HepG2 (cell line): ENCODE measurements at regions not wholly inside any gene's neighbourhood (a gene's known extent, or its start where the extent isn't known, plus 50 kb on each side); places are given as distances from the start of the nearest gene placed in this dataset.

Experiments
- ATAC-seq: fragments of 200-7000 bp; cut with Tn5 transposase; 3 replicates; pipeline ENCODE4 v1.9.1; 2020; ENCODE audit warnings: mild to moderate bottlenecking, moderate library complexity
- BruUV-seq: library from RNA; stranded (reverse); fragments of 400-500 nt; replicated peaks from 2 replicates; lab custom pipeline; 2021; lab: Mats Ljungman, UMichigan
- CTCF ChIA-PET: fragments of 300-600 bp; formaldehyde crosslinking; extraction: SDS; loops from one replicate; lab custom pipeline; 2021; ENCODE audit warnings: low total read pairs, inconsistent platforms, low intra/inter-chr PET ratio; lab: Yijun Ruan, JAX
- POLR2A ChIA-PET: fragments of 350-600 bp; sonication (Branson Sonifier 250); formaldehyde crosslinking; loops from one replicate; lab custom pipeline; 2020; ENCODE audit warnings: antibody characterized with exemption, inconsistent platforms; lab: Yijun Ruan, JAX
- DNase-seq: peaks from one replicate; pipeline ENCODE4 v3.0.0-alpha.2; 2015; ENCODE audit warnings: low spot score
- FAIRE-seq: peaks from 3 replicates; lab custom pipeline; 2011; peaks lifted over from hg19 to GRCh38; lab: Jason Lieb, UNC
- H2AFZ ChIP-seq: one replicate; pipeline ENCODE4 v1.6.1; 2011; ENCODE audit warnings: low read length, inconsistent platforms
- H3K27ac ChIP-seq: fragments of 300-600 bp; 3 replicates; pipeline ENCODE4 v1.8.0; 2011; ENCODE audit warnings: mixed run types, mild to moderate bottlenecking, mixed read lengths, low read length, inconsistent platforms; ENCODE audit not compliant: insufficient read depth; ENCODE audit errors: extremely low read length
- H3K27me3 ChIP-seq, 2 experiments: fragments of 200-600 bp in 1 of 2; 2 replicates in 1 of 2; 3 replicates in 1 of 2; pipeline versions ENCODE4 v1.6.0 to v1.8.0; 2011; ENCODE audit warnings: low read length in 2 of 2, mild to moderate bottlenecking in 2 of 2, moderate library complexity in 2 of 2, inconsistent platforms in 1 of 2; ENCODE audit not compliant: insufficient read depth in 2 of 2, control insufficient read depth in 1 of 2
- H3K36me3 ChIP-seq, 2 experiments: fragments of 200-600 bp in 1 of 2; replicated peaks in 1 of 2; 2 replicates in 1 of 2; 3 replicates in 1 of 2; pipeline versions ENCODE4 v1.5.1 to v1.8.0; 2011; ENCODE audit warnings: low read length in 2 of 2, inconsistent platforms in 1 of 2; ENCODE audit not compliant: insufficient read depth in 2 of 2, control insufficient read depth in 1 of 2
- H3K4me1 ChIP-seq: 2 replicates; pipeline ENCODE4 v1.5.1; 2012; ENCODE audit warnings: low read length, inconsistent platforms; ENCODE audit not compliant: insufficient read depth
- H3K4me2 ChIP-seq: 2 replicates; pipeline ENCODE4 v1.6.0; 2011; ENCODE audit warnings: low read depth, low read length, inconsistent platforms
- H3K4me3 ChIP-seq, 3 experiments: fragments of 200-600 bp in 1 of 3; sonication (generic), shearing (Covaris generic) in 1 of 3; replicated peaks in 1 of 3; 2 replicates each; pipeline ENCODE4 v1.5.1; 2011 to 2016; ENCODE audit warnings: low read length in 3 of 3, inconsistent platforms in 2 of 3, low read depth in 2 of 3, mild to moderate bottlenecking in 2 of 3, control low read depth in 1 of 3, mixed read lengths in 1 of 3; ENCODE audit not compliant: insufficient read depth in 1 of 3
- H3K79me2 ChIP-seq: one replicate; pipeline ENCODE4 v1.6.1; 2011; ENCODE audit warnings: low read length, inconsistent platforms; ENCODE audit not compliant: insufficient read depth
- H3K9ac ChIP-seq: 2 replicates; pipeline ENCODE4 v1.6.0; 2011; ENCODE audit warnings: mild to moderate bottlenecking, low read depth, low read length, inconsistent platforms; ENCODE audit not compliant: insufficient read depth
- H3K9me3 ChIP-seq: 2 replicates; pipeline ENCODE4 v1.5.1; 2012; ENCODE audit warnings: mild to moderate bottlenecking, low read length
- H4K20me1 ChIP-seq: 2 replicates; pipeline ENCODE4 v1.6.0; 2011; ENCODE audit warnings: inconsistent platforms, mild to moderate bottlenecking, low read length, moderate library complexity; ENCODE audit not compliant: insufficient read depth
- FOXP4 ChIP-seq: sonication (generic); formaldehyde crosslinking; IDR thresholded peaks from 2 replicates; pipeline ENCODE4 v1.4.0; 2020; ENCODE audit warnings: missing genetic modification reagents
- HIC2 ChIP-seq: sonication (generic); formaldehyde crosslinking; IDR thresholded peaks from 2 replicates; pipeline ENCODE4 v1.9.0; 2022; ENCODE audit warnings: low read depth, missing genetic modification reagents
- IKZF4 ChIP-seq: sonication (generic); formaldehyde crosslinking; IDR thresholded peaks from 2 replicates; pipeline ENCODE4 v1.5.1; 2020; ENCODE audit warnings: borderline replicate concordance, mild to moderate bottlenecking, low read depth, missing genetic modification reagents; ENCODE audit errors: not compliant biosample characterization
- KMT2A ChIP-seq: sonication (generic); formaldehyde crosslinking; IDR thresholded peaks from 2 replicates; pipeline ENCODE4 v1.4.0; 2020; ENCODE audit warnings: missing genetic modification reagents
- MIER2 ChIP-seq: IDR thresholded peaks from 2 replicates; pipeline ENCODE4 v1.6.1; 2016; ENCODE audit warnings: missing biosample characterization, missing genetic modification reagents
- NR2F2 ChIP-seq: IDR thresholded peaks from 2 replicates; pipeline ENCODE4 v1.6.1; 2012; ENCODE audit warnings: low read depth, inconsistent platforms, borderline replicate concordance
- PHF5A ChIP-seq: IDR thresholded peaks from one replicate; pipeline ENCODE4 v1.6.1; 2018; ENCODE audit warnings: low read depth, missing genetic modification reagents; ENCODE audit not compliant: unreplicated experiment
- POLR2AphosphoS5 ChIP-seq: IDR thresholded peaks from 2 replicates; pipeline ENCODE4 v1.6.1; 2012; ENCODE audit warnings: low read depth, low read length
- SNAPC4 ChIP-seq: sonication (generic); formaldehyde crosslinking; IDR thresholded peaks from 2 replicates; pipeline ENCODE4 v1.4.0; 2020; ENCODE audit warnings: mild to moderate bottlenecking, missing genetic modification reagents
- SP140L ChIP-seq: sonication (generic); formaldehyde crosslinking; IDR thresholded peaks from 2 replicates; pipeline ENCODE4 v1.4.0; 2020; ENCODE audit warnings: missing genetic modification reagents, borderline replicate concordance
- ZFP36L2 ChIP-seq: sonication (generic); formaldehyde crosslinking; IDR thresholded peaks from 2 replicates; pipeline ENCODE4 v1.4.0; 2020; ENCODE audit warnings: missing genetic modification reagents
- ZNF264 ChIP-seq: sonication (generic); formaldehyde crosslinking; IDR thresholded peaks from 2 replicates; pipeline ENCODE4 v1.4.0; 2020; ENCODE audit warnings: missing genetic modification reagents
- ZNF446 ChIP-seq: sonication (generic); formaldehyde crosslinking; IDR thresholded peaks from 2 replicates; pipeline ENCODE4 v1.5.0; 2020; ENCODE audit warnings: mild to moderate bottlenecking, missing genetic modification reagents
- ZNF629 ChIP-seq: sonication (generic); formaldehyde crosslinking; conservative IDR thresholded peaks from 2 replicates; pipeline ENCODE4 v1.5.0; 2020; ENCODE audit warnings: missing genetic modification reagents
- ZSCAN22 ChIP-seq: sonication (generic); formaldehyde crosslinking; IDR thresholded peaks from 2 replicates; pipeline ENCODE4 v1.4.0; 2020; ENCODE audit warnings: mild to moderate bottlenecking, missing genetic modification reagents
- WGBS: methylation state at CpG from one replicate; pipeline ENCODE4 v1.1.6; 2017; ENCODE audit warnings: low lambda C conversion rate; 5-methylcytosine and 5-hydroxymethylcytosine counted together
- in situ Hi-C: cut with HindIII; loops from 2 replicates; pipeline ENCODE4 v1.10.0; 2017; ENCODE audit warnings: low pct_unique_long_range_greater_than_20kb; ENCODE audit not compliant: extremely low pct_ligation_motif_present
- intact Hi-C: fragments of 100-400 bp; cut with micrococcal nuclease; formaldehyde crosslinking; loops from one replicate; pipeline ENCODE4 v1.10.0; 2022; ENCODE audit not compliant: unreplicated experiment

GRCh38 chr12:115657081-115658013, 620.1 kb downstream of the MED13L start (continued):
- no peak for TF ChIP-seq ZFP36L2 (CRISPR knock-in tag)
- TF ChIP-seq SP140L (CRISPR knock-in tag): no peak
- TF ChIP-seq ZSCAN22 (CRISPR knock-in tag): no peak
- no peak for TF ChIP-seq PHF5A (CRISPR knock-in tag)
- TF ChIP-seq FOXP4 (CRISPR knock-in tag): no peak
- TF ChIP-seq IKZF4 (CRISPR knock-in tag): no peak
- no peak for TF ChIP-seq MIER2 (CRISPR knock-in tag)

GRCh38 chr12:115650026-115650425, 627.5 kb downstream of the MED13L start:
- H3K27me3 ChIP-seq: peaks cover 2 to 4% of the 10 kb centered on the region in 2 experiments; a peak in 3 of 5 replicates
- H3K9ac ChIP-seq: no peak overlapping the region
- H3K4me2 ChIP-seq: no peak overlapping the region
- intact Hi-C loops: no loop called here
- POLR2A ChIA-PET: no interaction called here
- in situ Hi-C loops: no loop called here
- H3K79me2 ChIP-seq: no peaks in the 10 kb centered on the region
- no peak for ATAC-seq
- CTCF ChIA-PET: no interaction called here
- 19% methylated on average over 10 of the region's 10 CpGs for WGBS
- H3K4me1 ChIP-seq: peaks cover 24% of the 10 kb centered on the region
- no peak overlapping the region for H2AFZ ChIP-seq
- H4K20me1 ChIP-seq: no peaks in the 10 kb centered on the region
- no peak for DNase-seq
- H3K4me3 ChIP-seq: no peak overlapping the region
- no peak overlapping the region for H3K27ac ChIP-seq
- H3K36me3 ChIP-seq: no peaks in the 10 kb centered on the region
- no peak for FAIRE-seq
- BruUV-seq: no TSS peak
- no peaks in the 10 kb centered on the region for H3K9me3 ChIP-seq
- TF ChIP-seq ZNF446 (CRISPR knock-in tag): no peak
- TF ChIP-seq KMT2A (CRISPR knock-in tag): no peak
- no peak for TF ChIP-seq NR2F2
- TF ChIP-seq ZNF629 (CRISPR knock-in tag): no peak
- TF ChIP-seq SNAPC4 (CRISPR knock-in tag): no peak
- TF ChIP-seq HIC2 (CRISPR knock-in tag): no peak
- TF ChIP-seq POLR2AphosphoS5: no peak
- no peak for TF ChIP-seq ZNF264 (CRISPR knock-in tag)
